K562 (cell line): ENCODE measurements at regions not wholly inside any gene's neighbourhood (a gene's known extent, or its start where the extent isn't known, plus 50 kb on each side); places are given as distances from the start of the nearest gene placed in this dataset.
"Not testable (repeated sequence)": the region's sequence is repeated elsewhere in the genome, so short reads cannot be mapped to it uniquely, and the experiment has no call there.

Source experiments
- CEBPB ChIP-seq: fragments of 450-650 bp; IDR thresholded peaks from 2 replicates; pipeline ENCODE4 v1.6.1; 2016; ENCODE audit warnings: missing genetic modification characterization, missing compliant biosample characterization
- CTCF ChIP-seq, 3 experiments: IDR thresholded peaks in 2 of 3; conservative IDR thresholded peaks in 1 of 3; 2 replicates each; pipeline ENCODE4 v1.5.1; 2011 to 2012; ENCODE audit warnings: low read length in 3 of 3, mild to moderate bottlenecking in 3 of 3, control low read depth in 2 of 3, improper control_type of control experiment in 1 of 3, inconsistent platforms in 1 of 3, low read depth in 1 of 3, mixed read lengths in 1 of 3, moderate library complexity in 1 of 3; ENCODE audit not compliant: insufficient read depth in 2 of 3
- EP300 ChIP-seq: IDR thresholded peaks from 2 replicates; pipeline ENCODE4 v1.6.1; 2012; ENCODE audit warnings: low read length, improper control_type of control experiment
- EZH2 ChIP-seq: IDR thresholded peaks from 2 replicates; pipeline ENCODE4 v1.6.1; 2012; ENCODE audit warnings: low read depth, mild to moderate bottlenecking, inconsistent platforms, low read length, borderline replicate concordance
- FOXK1 ChIP-seq: sonication (generic); formaldehyde crosslinking; IDR thresholded peaks from 2 replicates; pipeline ENCODE4 v1.8.0; 2022; ENCODE audit warnings: missing genetic modification reagents, mild to moderate bottlenecking, borderline replicate concordance
- NFATC3 ChIP-seq: fragments of 450-650 bp; IDR thresholded peaks from 2 replicates; pipeline ENCODE4 v1.6.1; 2017; ENCODE audit warnings: mild to moderate bottlenecking
- UBTF ChIP-seq, 2 experiments: IDR thresholded peaks; 2 replicates each; pipeline ENCODE4 v1.6.1; 2012; ENCODE audit warnings: improper control_type of control experiment in 2 of 2, low read depth in 2 of 2, low read length in 2 of 2, borderline replicate concordance in 1 of 2
- ZFP36 ChIP-seq: fragments of 150-350 bp; IDR thresholded peaks from 2 replicates; pipeline ENCODE4 v1.6.1; 2018; ENCODE audit warnings: low read length, low read depth; ENCODE audit not compliant: partially characterized antibody
- ZKSCAN3 ChIP-seq: fragments of 250-450 bp; sonication (Bioruptor Pico); IDR thresholded peaks from 2 replicates; pipeline ENCODE4 v1.4.0; 2020
- ZNF274 ChIP-seq: IDR thresholded peaks from 2 replicates; pipeline ENCODE4 v1.6.1; 2011; ENCODE audit warnings: low read depth, mild to moderate bottlenecking, low read length, moderate library complexity, borderline replicate concordance
- ZNF586 ChIP-seq: fragments of 450-650 bp; formaldehyde crosslinking; conservative IDR thresholded peaks from 2 replicates; pipeline ENCODE4 v1.4.0; 2020; ENCODE audit warnings: mild to moderate bottlenecking, moderate library complexity

GRCh38 chr5:157968570-157968969 is 109.6 kb upstream of the CLINT1 start:
- not testable (repeated sequence) for TF ChIP-seq ZNF274; CEBPB (tag); UBTF (IDR thresholded peaks at IDR 0.05; ENCODE audit: borderline replicate concordance in 1 of 2, low read depth in 2 of 2, low read length in 2 of 2); EZH2; CTCF (IDR thresholded peaks at IDR 0.05 in 2 of 3, conservative IDR thresholded peaks at IDR 0.05 in 1 of 3; ENCODE audit: insufficient read depth in 2 of 3, low read depth in 1 of 3, low read length in 3 of 3); ZKSCAN3 (CRISPR knock-in tag); EP300; FOXK1 (CRISPR knock-in tag); ZNF586 (CRISPR knock-in tag); NFATC3; ZFP36
